Epithelial cell of proximal tubule (primary cell): ENCODE measurements at regions not wholly inside any gene's neighbourhood (a gene's known extent, or its start where the extent isn't known, plus 50 kb on each side); places are given as distances from the start of the nearest gene placed in this dataset.

ENCODE experiments used
- DNase-seq: peaks from one replicate; pipeline ENCODE4 v3.0.0-alpha.2; 2011; ENCODE audit warnings: low read depth
- H3K4me3 ChIP-seq: 2 replicates; pipeline ENCODE4 v1.5.1; 2011; ENCODE audit warnings: low read depth, mild to moderate bottlenecking, low read length
- TF ChIP-seq, protein P1 (sequence below): conservative IDR thresholded peaks from 2 replicates; pipeline ENCODE4 v1.5.1; 2012; ENCODE audit warnings: low read depth, mild to moderate bottlenecking, low read length

DNA sequence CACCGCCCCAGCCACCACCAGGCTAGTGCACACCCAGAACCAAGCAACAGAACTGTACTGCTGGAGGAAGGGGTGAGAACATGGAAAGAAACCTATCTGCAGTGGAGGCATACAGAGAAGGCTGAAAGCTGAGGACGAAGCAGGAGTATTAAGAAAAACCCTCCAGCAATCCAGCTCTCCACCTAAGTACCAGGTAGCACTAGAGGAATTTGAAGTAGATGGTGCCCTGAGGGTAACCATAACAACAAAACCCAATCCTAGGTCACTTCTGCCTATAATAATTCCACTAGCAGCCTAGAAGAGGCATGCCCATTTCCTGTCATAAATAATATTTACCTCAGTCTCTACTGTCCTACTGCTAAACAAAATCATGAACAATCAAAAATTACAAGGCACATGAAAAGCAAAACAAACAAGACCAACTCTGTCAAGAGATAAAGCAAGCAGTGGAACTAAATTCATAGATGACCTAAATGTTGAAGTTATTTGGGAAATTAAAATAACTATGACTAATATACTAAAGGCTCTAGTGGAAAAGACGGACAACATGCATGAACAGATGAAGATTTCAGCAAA lies 51.1 kb downstream of the HYCC1 start:
- no peak for DNase-seq
- H3K4me3 ChIP-seq, result no peak overlapping the region
- TF ChIP-seq, protein P1, sequence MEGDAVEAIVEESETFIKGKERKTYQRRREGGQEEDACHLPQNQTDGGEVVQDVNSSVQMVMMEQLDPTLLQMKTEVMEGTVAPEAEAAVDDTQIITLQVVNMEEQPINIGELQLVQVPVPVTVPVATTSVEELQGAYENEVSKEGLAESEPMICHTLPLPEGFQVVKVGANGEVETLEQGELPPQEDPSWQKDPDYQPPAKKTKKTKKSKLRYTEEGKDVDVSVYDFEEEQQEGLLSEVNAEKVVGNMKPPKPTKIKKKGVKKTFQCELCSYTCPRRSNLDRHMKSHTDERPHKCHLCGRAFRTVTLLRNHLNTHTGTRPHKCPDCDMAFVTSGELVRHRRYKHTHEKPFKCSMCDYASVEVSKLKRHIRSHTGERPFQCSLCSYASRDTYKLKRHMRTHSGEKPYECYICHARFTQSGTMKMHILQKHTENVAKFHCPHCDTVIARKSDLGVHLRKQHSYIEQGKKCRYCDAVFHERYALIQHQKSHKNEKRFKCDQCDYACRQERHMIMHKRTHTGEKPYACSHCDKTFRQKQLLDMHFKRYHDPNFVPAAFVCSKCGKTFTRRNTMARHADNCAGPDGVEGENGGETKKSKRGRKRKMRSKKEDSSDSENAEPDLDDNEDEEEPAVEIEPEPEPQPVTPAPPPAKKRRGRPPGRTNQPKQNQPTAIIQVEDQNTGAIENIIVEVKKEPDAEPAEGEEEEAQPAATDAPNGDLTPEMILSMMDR, result no peak

DNA sequence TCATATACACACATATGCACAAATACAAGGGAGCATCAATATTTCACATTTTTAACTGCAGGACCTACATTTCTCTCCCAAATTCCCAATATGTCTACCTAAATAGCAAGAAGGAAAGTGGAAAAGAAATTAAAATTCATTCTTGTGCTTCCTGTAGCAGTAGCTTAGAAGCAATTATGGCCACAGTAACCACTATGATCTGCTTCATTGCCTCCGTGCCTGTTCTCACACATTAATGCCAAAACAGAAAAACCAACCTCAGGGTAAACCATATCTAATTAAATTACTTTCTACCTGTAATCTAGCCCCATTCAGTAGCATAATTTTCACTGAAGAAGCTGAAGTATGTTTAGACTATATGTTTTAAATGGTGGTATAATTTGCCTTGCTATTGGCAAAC lies 55.2 kb downstream of the HYCC1 start:
- no peak overlapping the region for H3K4me3 ChIP-seq
- DNase-seq, result no peak
- TF ChIP-seq, protein P1, result no peak

DNA sequence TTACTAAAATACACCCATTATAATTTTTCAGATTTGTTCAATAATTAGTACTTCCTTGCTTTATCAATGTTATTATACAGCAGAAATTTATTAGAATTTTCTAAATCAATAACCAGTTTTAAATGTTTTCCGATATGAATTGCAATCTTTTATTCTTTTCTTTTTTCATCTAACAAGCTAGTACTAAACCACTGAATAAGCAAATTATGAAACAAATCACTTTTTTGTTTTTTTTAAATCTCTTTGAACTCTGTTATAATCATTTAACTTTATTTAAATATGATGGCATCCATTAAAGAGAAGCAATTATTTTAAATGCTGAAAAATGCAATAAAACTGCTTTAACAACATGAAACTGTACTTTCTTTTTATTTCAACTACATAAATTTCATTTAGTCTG lies 59.7 kb downstream of the HYCC1 start:
- TF ChIP-seq, protein P1, result no peak
- no peak for DNase-seq
- no peak overlapping the region for H3K4me3 ChIP-seq

DNA sequence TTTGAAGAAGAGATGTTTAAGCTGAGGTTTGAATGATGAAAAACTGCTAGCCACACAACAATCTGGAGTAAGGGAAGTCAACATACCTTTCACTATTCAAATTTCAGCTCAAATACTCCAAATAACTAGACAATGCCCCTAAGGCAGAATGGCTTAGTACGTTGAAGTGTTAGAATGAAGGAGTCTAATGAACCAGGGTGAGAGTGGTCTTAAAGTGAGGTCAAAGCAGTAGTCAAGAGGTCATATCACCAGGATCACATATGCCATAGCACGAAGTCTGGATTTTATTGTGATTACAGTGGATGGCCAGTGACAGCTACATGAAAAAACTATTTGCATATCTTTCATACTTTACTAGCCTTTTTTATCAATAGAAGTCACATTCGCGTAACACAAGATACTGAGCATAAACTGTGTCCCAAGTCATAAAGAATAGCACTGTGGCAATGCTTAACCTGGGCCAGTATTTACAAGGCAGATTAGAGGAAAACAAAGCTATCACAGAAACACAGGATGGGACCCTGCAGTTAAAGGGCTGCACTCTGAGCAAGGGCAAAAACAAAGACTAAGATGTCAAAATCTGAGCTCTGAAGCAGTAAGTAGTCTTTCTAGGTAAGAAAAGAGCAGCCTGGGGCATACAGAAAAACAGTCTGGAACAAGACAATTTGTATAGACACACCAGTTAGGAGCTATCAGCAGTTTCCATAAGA lies 61.5 kb downstream of the HYCC1 start:
- TF ChIP-seq, protein P1, result no peak
- DNase-seq, result no peak
- H3K4me3 ChIP-seq, result no peak overlapping the region

DNA sequence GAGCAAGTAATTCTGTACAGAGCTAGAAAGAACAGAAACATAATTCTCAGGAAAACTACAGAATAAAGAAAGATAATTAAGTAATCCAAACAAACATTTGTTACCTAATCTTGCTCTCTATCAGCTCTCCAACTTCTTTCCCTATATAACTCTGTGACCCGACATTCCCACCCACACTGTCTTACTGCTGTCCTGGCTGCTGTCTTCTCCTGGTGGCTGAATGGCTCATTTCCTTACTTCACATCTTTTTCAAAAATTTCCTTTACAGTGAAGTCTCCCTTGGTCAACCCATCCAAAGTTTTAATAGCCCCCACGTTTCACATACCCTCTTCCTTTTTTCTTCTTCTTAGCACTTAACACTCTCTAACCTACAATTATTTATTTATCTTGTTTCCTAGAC lies 64.0 kb downstream of the HYCC1 start:
- DNase-seq, result no peak
- H3K4me3 ChIP-seq, result no peak overlapping the region
- TF ChIP-seq, protein P1, result no peak

DNA sequence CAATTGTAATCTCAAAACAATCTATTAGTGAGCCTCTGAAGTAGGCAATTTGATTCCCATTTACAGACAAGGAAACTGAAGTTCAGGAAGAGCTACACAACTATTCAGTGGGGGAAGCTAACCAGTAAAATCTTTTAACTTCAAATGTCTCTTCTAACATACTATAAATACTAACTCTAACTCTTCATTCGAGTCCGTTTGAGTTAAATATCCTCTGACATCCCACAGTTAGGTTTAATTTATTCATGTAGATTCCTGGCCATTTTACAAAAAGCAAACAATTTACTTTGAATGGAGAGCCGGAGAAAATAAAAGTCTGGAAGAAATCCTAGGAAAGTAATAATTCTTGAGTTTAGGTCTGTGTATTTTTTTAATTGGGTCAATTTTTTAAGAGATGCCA lies 64.7 kb downstream of the HYCC1 start:
- TF ChIP-seq, protein P1, result no peak
- H3K4me3 ChIP-seq, result no peak overlapping the region
- no peak for DNase-seq

DNA sequence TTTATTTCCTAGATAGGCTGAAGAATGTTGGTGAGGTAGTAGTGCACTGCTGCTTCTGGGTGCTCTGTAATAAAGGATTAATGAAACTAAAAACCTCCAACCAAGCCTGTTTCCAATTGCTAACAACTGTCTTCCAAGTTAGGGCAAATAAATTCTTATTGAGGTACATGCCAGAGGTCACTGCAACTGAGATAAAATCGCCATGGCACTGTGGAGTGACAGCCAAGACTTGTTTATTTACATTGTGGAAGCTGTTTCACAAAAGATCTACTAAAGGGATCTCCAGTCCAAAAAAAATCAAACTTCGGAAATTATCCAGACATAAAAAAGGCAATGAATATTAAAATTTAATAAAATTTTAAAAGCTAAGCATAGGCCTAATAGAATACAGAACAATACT lies 65.2 kb downstream of the HYCC1 start:
- DNase-seq, result no peak
- no peak overlapping the region for H3K4me3 ChIP-seq
- TF ChIP-seq, protein P1, result no peak
